Ishikawa (cell line): ENCODE measurements at regions not wholly inside any gene's neighbourhood (a gene's known extent, or its start where the extent isn't known, plus 50 kb on each side); places are given as distances from the start of the nearest gene placed in this dataset.

Experiments used
- EP300 ChIP-seq: IDR thresholded peaks from 2 replicates; pipeline ENCODE4 v1.6.1; 2012; ENCODE audit warnings: borderline replicate concordance
- FOXM1 ChIP-seq: IDR thresholded peaks from 2 replicates; pipeline ENCODE4 v1.6.1; 2012; ENCODE audit warnings: low read depth, borderline replicate concordance
- YY1 ChIP-seq: IDR thresholded peaks from 2 replicates; pipeline ENCODE4 v1.6.1; 2012; ENCODE audit warnings: low read depth

- no peak for TF ChIP-seq EP300
- no peak for TF ChIP-seq FOXM1
- TF ChIP-seq YY1: no peak
Measured at GRCh38 chr15:93270937-93271467, 182.0 kb upstream of the RGMA start.
